Brain microvascular endothelial cell (primary cell): ENCODE measurements at regions not wholly inside any gene's neighbourhood (a gene's known extent, or its start where the extent isn't known, plus 50 kb on each side); places are given as distances from the start of the nearest gene placed in this dataset.

ENCODE experiments used
- DNase-seq: peaks from one replicate; pipeline ENCODE4 v3.0.0-alpha.2; 2020
- H3K27ac ChIP-seq: fragments of 250-450 bp; sonication (Bioruptor Pico); 2 replicates; pipeline ENCODE4 v1.5.1; 2020; ENCODE audit warnings: mild to moderate bottlenecking, moderate library complexity
- H3K27me3 ChIP-seq: fragments of 250-450 bp; sonication (Bioruptor Pico); replicated peaks from 2 replicates; pipeline ENCODE4 v1.5.1; 2020; ENCODE audit warnings: mild to moderate bottlenecking
- H3K36me3 ChIP-seq: fragments of 250-450 bp; sonication (Bioruptor Pico); replicated peaks from 2 replicates; pipeline ENCODE4 v1.5.1; 2020; ENCODE audit warnings: mild to moderate bottlenecking
- H3K4me3 ChIP-seq: 2 replicates; pipeline ENCODE4 v1.5.1; 2011; ENCODE audit warnings: low read depth, mild to moderate bottlenecking, control low read depth, low read length, moderate library complexity
- CTCF ChIP-seq: IDR thresholded peaks from 2 replicates; pipeline ENCODE4 v1.5.1; 2011; ENCODE audit warnings: low read depth, mild to moderate bottlenecking, moderate library complexity, low read length, control low read depth, inconsistent platforms; ENCODE audit errors: missing control alignments
- in situ Hi-C: cut with HindIII; loops from 2 replicates; pipeline ENCODE4 v1.10.0; 2017; ENCODE audit warnings: low sequenced_read_pairs, low pct_ligation_motif_present

DNA sequence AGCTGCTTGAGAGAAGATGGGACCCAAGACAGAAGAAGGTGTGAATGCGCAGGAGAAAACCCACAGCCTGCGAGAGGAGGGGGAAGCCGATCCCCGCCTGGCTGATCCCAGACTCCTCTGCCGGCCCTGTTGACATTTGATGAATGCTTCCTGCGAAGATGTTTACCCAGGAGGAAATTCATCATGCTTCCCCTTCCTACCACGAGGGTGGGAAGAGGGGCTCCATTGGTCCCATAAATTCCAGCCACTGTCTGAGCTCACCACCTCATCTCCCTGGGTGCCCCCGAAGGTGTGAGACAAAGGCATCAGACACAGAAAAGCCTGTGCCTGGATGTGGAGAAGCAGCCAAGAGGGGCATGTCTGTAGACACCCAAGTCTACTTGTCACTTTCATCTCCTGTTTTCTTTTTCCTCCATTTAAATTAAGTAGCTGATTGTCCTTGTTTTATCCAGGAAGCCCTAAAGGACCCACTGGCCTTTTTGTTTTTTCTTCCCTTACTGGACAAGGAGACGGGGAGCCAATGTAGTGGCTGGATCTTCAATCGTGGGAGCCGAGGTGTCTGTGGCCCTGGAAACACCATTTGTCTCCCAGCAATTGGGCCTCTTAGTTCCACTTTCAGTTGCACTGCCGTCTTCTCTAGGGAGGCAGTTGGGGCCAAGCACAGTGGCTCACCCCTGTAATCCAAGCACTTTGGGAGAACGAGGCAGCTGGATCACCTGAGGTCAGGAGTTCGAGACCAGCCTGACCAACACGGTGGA, 95.3 kb upstream of the HES1 start:
- Histone ChIP-seq H3K4me3 (no peak overlapping the region), H3K27ac (no peak overlapping the region), H3K27me3 (peaks cover 10% of the 10 kb centered on the region), H3K36me3 (no peaks in the 10 kb centered on the region)
- in situ Hi-C loops, result no loop called here
- no peak for TF ChIP-seq CTCF
- DNase-seq, result no peak

DNA sequence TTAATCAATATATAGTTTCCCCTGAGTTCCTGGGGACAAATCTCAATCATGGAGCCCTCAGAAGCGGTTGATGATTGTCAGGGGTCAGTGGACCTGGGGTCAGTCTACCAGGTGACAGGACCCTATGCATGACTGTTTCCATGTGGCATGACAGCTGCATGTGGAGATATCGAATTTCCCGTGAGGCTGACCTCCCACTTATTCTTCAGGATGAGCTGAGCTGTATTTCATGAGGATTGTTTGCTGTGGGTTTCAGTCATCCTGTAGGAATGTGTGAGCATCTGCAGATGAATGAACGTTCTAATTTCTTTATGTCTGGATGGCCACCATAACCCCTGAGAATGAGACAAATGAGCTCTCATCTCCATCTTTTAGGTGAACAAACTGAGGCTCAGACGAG, 93.0 kb upstream of the HES1 start:
- Histone ChIP-seq H3K27ac (peak overlapping the region; percentile 45), H3K36me3 (no peaks in the 10 kb centered on the region), H3K27me3 (peaks cover 8% of the 10 kb centered on the region), H3K4me3 (no peak overlapping the region)
- in situ Hi-C loops, result no loop called here
- DNase-seq, result peak; percentile 60
- TF ChIP-seq CTCF, result no peak

- TF ChIP-seq CTCF, result no peak
- DNase-seq, result peak; percentile 46
- in situ Hi-C loops, result no loop called here
- Histone ChIP-seq H3K27ac (peak overlapping the region; percentile 45), H3K4me3 (no peak overlapping the region), H3K27me3 (peaks cover 8% of the 10 kb centered on the region), H3K36me3 (no peaks in the 10 kb centered on the region)
Observed at GRCh38 chr3:194043516-194043915, 92.4 kb upstream of the HES1 start.

- no peaks in the 10 kb centered on the region for H3K36me3 ChIP-seq
- H3K27ac ChIP-seq, result no peak overlapping the region
- DNase-seq, result no peak
- no peak overlapping the region for H3K4me3 ChIP-seq
- no peak for TF ChIP-seq CTCF
- H3K27me3 ChIP-seq, result peaks cover 8% of the 10 kb centered on the region
- in situ Hi-C loops, result no loop called here
Observed at GRCh38 chr3:194045289-194045688, 90.7 kb upstream of the HES1 start.

DNA sequence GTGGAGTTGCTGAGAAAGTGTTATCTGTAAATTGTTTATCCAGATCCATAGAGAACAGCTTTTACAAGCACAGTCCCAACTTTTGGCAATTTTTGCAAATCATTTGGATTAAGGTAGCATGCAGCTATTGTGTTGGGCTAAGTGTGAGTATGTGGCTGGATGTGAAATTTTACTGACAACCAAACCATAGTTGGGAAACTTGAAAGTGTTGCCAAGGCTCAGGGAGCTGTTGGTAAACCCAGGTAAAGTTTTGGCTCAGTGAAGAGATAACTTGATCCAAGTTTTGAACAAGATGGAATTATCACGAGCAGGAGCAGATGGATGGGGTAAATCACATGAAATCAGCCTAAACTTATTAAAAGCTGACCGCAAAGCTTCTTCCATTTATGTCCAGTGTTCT, 90.0 kb upstream of the HES1 start:
- DNase-seq, result no peak
- H3K36me3 ChIP-seq, result no peaks in the 10 kb centered on the region
- no peak overlapping the region for H3K4me3 ChIP-seq
- no peak overlapping the region for H3K27ac ChIP-seq
- no peak for TF ChIP-seq CTCF
- in situ Hi-C loops, result no loop called here
- peaks cover 8% of the 10 kb centered on the region for H3K27me3 ChIP-seq

- in situ Hi-C loops, result no loop called here
- Histone ChIP-seq H3K27me3 (peaks cover 8% of the 10 kb centered on the region), H3K4me3 (no peak overlapping the region), H3K27ac (no peak overlapping the region), H3K36me3 (no peaks in the 10 kb centered on the region)
- TF ChIP-seq CTCF, result no peak
- no peak for DNase-seq
Observed at GRCh38 chr3:194046531-194046930, 89.4 kb upstream of the HES1 start.
